ENCODE measurements at regions not wholly inside any gene's neighbourhood (a gene's known extent, or its start where the extent isn't known, plus 50 kb on each side); places are given as distances from the start of the nearest gene placed in this dataset.
"Not testable (repeated sequence)": the region's sequence is repeated elsewhere in the genome, so short reads cannot be mapped to it uniquely, and the experiment has no call there.

DNA sequence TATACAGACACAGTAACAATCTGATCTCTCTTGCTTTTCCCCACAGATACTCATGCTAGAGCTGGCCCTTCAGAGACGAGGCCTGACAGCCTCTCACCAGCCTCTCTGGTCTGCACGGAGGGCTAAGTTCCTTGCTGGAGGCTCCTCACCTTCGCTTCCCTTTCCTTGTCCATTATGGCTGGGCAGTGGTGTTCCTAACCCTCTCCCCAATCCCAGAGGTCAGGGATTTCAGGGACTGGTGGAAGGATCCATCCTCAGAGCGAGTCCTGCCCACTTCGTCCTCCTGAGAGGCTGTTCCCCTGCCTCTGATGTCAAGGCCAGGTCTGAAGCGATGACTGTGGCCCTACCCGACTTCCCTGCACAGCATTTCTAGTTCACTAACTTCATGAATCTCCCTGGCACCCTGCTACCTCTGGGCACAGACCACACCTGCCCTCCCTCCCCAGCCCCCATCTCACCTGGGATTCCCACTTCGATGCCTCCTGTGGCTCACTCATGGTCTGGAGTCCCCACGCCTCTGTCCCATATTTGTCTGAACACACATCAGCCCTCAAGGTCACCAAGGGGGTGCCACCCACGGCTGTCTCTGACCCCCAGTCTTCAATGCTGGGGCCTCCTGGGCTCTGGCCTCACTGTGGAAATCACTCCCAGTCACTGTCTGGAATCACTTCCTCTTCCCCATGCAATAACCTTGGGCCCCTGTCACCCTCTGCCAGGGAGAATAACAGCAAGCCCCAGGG, 124.9 kb upstream of the PRR20G start:
- Histone ChIP-seq H3K4me3 (ENCODE audit: low read depth, low read length) (no peak overlapping the region), H3K36me3 (ENCODE audit: control insufficient read depth, insufficient read depth, low read length) (no peaks in the 10 kb centered on the region), H3K27ac (ENCODE audit: low read depth, low read length) (no peak overlapping the region), H3K27me3 (ENCODE audit: control insufficient read depth, insufficient read depth, low read length) (no peaks in the 10 kb centered on the region), H3K9me3 (ENCODE audit: control insufficient read depth, insufficient read depth, low read length) (no peaks in the 10 kb centered on the region), H3K4me1 (ENCODE audit: control insufficient read depth, insufficient read depth, low read length) (peaks cover 10% of the 10 kb centered on the region)
- 91% methylated on average over 10 of the region's 10 CpGs for WGBS (ENCODE audit: insufficient coverage)
- no peak for DNase-seq (ENCODE audit: low read depth in 4 of 6, low spot score in 6 of 6)

DNA sequence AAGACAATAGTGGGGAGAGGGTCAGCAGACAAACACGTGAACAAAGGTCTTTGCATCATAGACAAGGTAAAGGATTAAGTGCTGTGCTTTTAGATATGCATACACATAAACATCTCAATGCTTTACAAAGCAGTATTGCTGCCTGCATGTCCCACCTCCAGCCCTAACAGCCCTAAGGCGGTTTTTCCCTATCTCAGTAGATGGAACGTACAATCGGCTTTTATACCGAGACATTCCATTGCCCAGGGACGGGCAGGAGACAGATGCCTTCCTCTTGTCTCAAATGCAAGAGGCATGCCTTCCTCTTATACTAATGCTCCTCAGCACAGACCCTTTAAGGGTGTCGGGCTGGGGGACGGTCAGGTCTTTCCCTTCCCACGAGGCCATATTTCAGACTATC, 124.0 kb upstream of the PRR20G start:
- H3K4me1 ChIP-seq (ENCODE audit: control insufficient read depth, insufficient read depth, low read length), result peaks cover 11% of the 10 kb centered on the region

DNA sequence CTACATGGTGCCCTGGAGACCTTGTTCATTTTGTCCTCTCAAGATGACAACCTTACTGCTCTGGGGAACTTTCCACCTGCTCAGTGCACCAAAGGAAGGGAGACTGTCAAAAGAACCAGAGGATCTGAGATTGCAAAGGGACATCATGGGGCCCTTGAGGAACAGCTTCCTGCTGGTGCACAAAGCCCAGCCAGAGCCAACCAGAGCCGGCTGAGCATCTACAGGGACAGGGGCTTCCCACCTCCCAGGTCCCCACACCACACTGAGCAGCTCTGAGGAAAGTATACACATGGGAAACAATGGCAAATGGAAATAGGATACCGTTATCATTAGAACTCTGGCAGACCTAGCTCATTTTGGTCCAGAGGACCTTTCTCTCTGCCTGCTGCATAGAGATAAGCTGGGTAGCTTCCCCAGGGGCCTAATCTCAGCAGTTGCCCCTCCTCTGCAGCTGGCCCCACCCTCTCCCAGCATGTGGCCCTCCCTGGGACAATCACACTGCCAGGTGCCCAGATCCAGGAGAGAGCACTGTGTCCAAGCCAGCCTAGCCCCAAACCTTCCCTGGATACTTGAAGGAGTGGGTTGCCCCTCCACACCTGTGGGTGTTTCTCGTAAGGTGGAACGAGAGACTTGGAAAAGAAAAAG, 123.4 kb upstream of the PRR20G start:
- H3K36me3 ChIP-seq (ENCODE audit: control insufficient read depth, insufficient read depth, low read length), result no peaks in the 10 kb centered on the region
- H3K9me3 ChIP-seq (ENCODE audit: control insufficient read depth, insufficient read depth, low read length), result no peaks in the 10 kb centered on the region
- H3K27ac ChIP-seq (ENCODE audit: low read depth, low read length), result no peak overlapping the region
- 64% methylated on average over 2 of the region's 4 CpGs for WGBS (ENCODE audit: insufficient coverage)
- DNase-seq (ENCODE audit: low read depth in 4 of 6, low spot score in 6 of 6), result no peak
- peaks cover 11% of the 10 kb centered on the region for H3K4me1 ChIP-seq (ENCODE audit: control insufficient read depth, insufficient read depth, low read length)
- no peaks in the 10 kb centered on the region for H3K27me3 ChIP-seq (ENCODE audit: control insufficient read depth, insufficient read depth, low read length)
- H3K4me3 ChIP-seq (ENCODE audit: low read depth, low read length), result no peak overlapping the region

More for the DNA sequence above, 124.0 kb upstream of the PRR20G start:
- H3K27me3 ChIP-seq (ENCODE audit: control insufficient read depth, insufficient read depth, low read length); DNase-seq (ENCODE audit: low read depth in 4 of 6, low spot score in 6 of 6); H3K9me3 ChIP-seq (ENCODE audit: control insufficient read depth, insufficient read depth, low read length); H3K27ac ChIP-seq (ENCODE audit: low read depth, low read length); H3K36me3 ChIP-seq (ENCODE audit: control insufficient read depth, insufficient read depth, low read length); H3K4me3 ChIP-seq (ENCODE audit: low read depth, low read length): not testable (repeated sequence)
- 38% methylated on average over 4 of the region's 9 CpGs for WGBS (ENCODE audit: insufficient coverage)

DNA sequence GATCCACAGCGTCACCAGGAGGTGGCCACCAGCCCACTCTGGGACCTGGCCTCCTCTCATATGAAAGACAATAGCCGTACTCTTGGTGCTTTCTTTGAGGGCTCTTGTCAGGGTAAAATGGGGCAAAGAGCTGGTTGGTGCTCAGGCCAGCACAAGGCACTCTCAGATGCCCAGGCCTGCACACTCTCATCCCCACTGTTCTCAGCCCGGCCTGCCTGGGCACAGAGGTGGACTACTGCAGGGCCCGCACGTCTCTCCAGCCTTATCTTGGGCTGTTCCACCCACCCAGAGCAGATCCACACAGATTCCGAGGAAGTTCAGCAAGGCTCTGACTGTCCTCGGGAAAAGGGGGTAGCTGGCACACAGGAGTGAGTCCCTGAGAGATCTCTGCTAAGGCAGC, 122.8 kb upstream of the PRR20G start:
- Histone ChIP-seq H3K4me1 (ENCODE audit: control insufficient read depth, insufficient read depth, low read length) (peaks cover 11% of the 10 kb centered on the region), H3K27ac (ENCODE audit: low read depth, low read length) (no peak overlapping the region), H3K36me3 (ENCODE audit: control insufficient read depth, insufficient read depth, low read length) (no peaks in the 10 kb centered on the region), H3K9me3 (ENCODE audit: control insufficient read depth, insufficient read depth, low read length) (no peaks in the 10 kb centered on the region), H3K27me3 (ENCODE audit: control insufficient read depth, insufficient read depth, low read length) (no peaks in the 10 kb centered on the region), H3K4me3 (ENCODE audit: low read depth, low read length) (no peak overlapping the region)
- WGBS (ENCODE audit: insufficient coverage), result 96% methylated on average over 6 of the region's 7 CpGs
- DNase-seq (ENCODE audit: low read depth in 4 of 6, low spot score in 6 of 6), result no peak

DNA sequence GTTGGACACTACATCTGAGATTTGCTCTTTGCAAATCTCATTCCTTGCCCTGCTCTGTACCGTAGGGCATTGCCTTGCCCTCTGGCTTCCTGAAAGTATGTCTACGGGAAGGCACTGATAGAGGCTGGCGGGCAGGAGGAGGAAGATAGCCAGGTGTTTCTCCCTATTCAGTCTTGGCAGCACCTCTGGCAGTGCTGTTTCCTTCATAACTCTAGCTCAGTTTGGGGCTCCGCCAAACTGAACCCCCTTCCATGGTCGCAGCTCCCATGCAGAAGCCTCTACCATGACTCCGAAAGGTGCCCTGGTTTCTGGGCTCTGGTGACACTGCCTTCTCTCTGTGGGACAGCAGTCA, 122.3 kb upstream of the PRR20G start:
- H3K9me3 ChIP-seq (ENCODE audit: control insufficient read depth, insufficient read depth, low read length), result no peaks in the 10 kb centered on the region
- H3K4me1 ChIP-seq (ENCODE audit: control insufficient read depth, insufficient read depth, low read length), result peaks cover 11% of the 10 kb centered on the region
- DNase-seq (ENCODE audit: low read depth in 4 of 6, low spot score in 6 of 6), result no peak
- 94% methylated on average over 6 of the region's 6 CpGs for WGBS (ENCODE audit: insufficient coverage)
- no peaks in the 10 kb centered on the region for H3K27me3 ChIP-seq (ENCODE audit: control insufficient read depth, insufficient read depth, low read length)
- no peak overlapping the region for H3K27ac ChIP-seq (ENCODE audit: low read depth, low read length)
- no peaks in the 10 kb centered on the region for H3K36me3 ChIP-seq (ENCODE audit: control insufficient read depth, insufficient read depth, low read length)
- H3K4me3 ChIP-seq (ENCODE audit: low read depth, low read length), result no peak overlapping the region

DNA sequence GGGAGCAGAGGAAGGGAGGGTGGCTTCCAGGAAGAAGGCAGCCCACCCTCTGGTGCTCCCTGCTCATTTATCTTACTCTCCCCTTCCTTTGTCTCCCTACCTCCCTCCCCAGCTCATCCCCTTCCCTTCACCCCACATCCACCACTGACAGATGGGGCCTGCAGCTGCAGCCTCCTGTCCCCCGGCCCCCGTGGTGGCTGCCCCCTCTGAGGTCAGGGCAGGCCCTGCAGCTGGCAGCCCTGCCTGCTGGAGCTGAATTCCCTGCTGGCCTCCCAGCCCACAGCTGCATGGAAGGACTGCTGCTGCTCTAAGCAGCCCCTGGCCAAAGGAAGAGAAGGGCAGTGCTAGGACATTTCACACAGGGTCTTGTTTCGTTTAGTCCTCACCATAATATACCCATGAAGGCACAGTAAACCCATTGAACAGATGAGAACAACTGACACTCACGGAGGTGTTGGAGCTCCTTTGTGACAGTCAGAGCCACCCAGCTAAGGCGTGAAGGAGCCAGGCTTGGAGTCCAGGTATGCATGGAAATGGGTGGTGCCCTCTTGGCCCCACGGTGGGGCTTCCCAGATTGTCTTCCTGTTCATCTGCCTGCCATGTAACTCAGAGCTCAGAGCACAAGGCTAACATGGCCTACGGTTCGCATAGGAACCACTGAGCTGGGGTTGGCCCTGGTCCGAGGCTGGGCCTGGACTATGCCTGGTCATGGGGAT, 121.7 kb upstream of the PRR20G start:
- no peaks in the 10 kb centered on the region for H3K27me3 ChIP-seq (ENCODE audit: control insufficient read depth, insufficient read depth, low read length)
- DNase-seq (ENCODE audit: low read depth in 4 of 6, low spot score in 6 of 6), result no peak

DNA sequence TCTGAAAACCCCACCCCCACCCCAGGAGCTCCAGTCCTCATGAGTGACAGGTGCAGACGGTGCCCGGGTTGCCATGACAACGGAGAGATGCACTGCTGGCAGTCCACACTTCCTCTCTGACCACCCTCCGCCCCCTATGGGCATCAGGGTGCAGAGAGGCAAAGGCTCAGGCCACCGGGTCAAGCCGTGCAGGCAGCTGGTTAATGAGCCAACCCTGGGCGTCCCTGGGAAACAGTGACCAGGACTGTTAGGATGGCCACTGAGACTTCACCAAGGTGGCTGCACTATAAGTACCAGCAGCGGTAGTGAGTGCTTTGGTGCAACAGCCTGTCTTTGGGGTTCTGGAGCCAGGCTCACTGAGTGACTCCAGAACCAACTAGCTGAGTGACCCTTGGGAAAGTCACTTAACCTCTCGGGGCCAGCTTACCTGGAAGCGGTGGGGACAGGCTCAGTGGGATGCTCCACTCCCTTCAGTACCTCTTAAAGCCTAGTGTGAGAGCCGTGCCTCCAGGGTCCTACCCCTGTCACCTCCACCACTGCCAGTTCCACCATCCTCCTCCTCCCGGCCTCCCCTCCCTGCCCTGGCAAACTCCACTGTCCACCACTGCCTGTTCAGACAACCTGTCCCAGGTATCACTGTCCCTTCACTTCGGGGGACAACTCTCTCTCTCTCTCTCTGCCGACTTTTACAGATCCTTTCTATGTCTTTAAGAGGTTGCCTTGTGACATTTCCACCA, 121.0 kb upstream of the PRR20G start:
- no peak overlapping the region for H3K4me3 ChIP-seq (ENCODE audit: low read depth, low read length)
- peaks cover 19% of the 10 kb centered on the region for H3K4me1 ChIP-seq (ENCODE audit: control insufficient read depth, insufficient read depth, low read length)
- no peak overlapping the region for H3K27ac ChIP-seq (ENCODE audit: low read depth, low read length)
- no peaks in the 10 kb centered on the region for H3K9me3 ChIP-seq (ENCODE audit: control insufficient read depth, insufficient read depth, low read length)
- no peaks in the 10 kb centered on the region for H3K36me3 ChIP-seq (ENCODE audit: control insufficient read depth, insufficient read depth, low read length)
- 56% methylated on average over 11 of the region's 14 CpGs for WGBS (ENCODE audit: insufficient coverage)
- H3K27me3 ChIP-seq (ENCODE audit: control insufficient read depth, insufficient read depth, low read length), result no peaks in the 10 kb centered on the region
- DNase-seq (ENCODE audit: low read depth in 4 of 6, low spot score in 6 of 6), result peak in 1 of 6 donors; percentile 70

More for the DNA sequence above, 121.7 kb upstream of the PRR20G start:
- no peak overlapping the region for H3K27ac ChIP-seq (ENCODE audit: low read depth, low read length)
- H3K4me1 ChIP-seq (ENCODE audit: control insufficient read depth, insufficient read depth, low read length), result peaks cover 17% of the 10 kb centered on the region
- no peaks in the 10 kb centered on the region for H3K9me3 ChIP-seq (ENCODE audit: control insufficient read depth, insufficient read depth, low read length)
- H3K36me3 ChIP-seq (ENCODE audit: control insufficient read depth, insufficient read depth, low read length), result no peaks in the 10 kb centered on the region
- H3K4me3 ChIP-seq (ENCODE audit: low read depth, low read length), result no peak overlapping the region
- 76% methylated on average over 8 of the region's 9 CpGs for WGBS (ENCODE audit: insufficient coverage)

DNA sequence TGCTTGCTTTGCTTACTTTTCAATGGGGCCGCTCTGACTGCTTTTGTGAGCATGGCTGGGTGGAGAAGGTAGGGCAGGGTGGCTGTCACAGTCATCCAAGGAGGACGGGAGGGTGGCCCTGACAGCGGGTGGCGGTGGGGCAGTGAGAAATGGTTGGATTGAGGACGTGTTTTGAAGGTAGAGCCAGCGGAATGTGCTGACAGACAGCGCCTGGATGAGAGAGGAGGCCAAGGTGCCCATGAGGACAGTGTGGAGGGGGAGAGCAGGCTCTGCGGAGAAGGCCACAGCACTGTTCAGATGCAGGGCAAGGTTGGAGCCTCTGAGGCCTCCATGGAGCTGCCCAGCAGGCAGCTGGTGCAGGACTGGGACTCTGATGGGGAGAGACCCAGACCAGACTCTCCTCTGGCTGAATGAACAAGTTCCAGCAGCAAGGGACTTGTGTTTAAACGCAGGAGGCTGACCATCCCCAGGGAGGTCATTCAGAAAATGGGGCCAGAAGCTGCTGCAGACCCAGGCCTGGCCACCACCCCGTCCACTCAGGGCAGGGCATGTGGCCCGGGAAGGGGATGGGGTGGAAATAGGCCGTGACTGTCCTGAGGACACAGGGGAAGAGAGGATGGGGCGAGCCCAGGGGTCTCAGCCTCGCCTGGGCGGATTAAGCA, 120.3 kb upstream of the PRR20G start:
- no peaks in the 10 kb centered on the region for H3K36me3 ChIP-seq (ENCODE audit: control insufficient read depth, insufficient read depth, low read length)
- WGBS (ENCODE audit: insufficient coverage), result 69% methylated on average over 9 of the region's 15 CpGs
- H3K27ac ChIP-seq (ENCODE audit: low read depth, low read length), result no peak overlapping the region
- no peak overlapping the region for H3K4me3 ChIP-seq (ENCODE audit: low read depth, low read length)
- peaks cover 19% of the 10 kb centered on the region for H3K4me1 ChIP-seq (ENCODE audit: control insufficient read depth, insufficient read depth, low read length)
- H3K27me3 ChIP-seq (ENCODE audit: control insufficient read depth, insufficient read depth, low read length), result no peaks in the 10 kb centered on the region
- H3K9me3 ChIP-seq (ENCODE audit: control insufficient read depth, insufficient read depth, low read length), result no peaks in the 10 kb centered on the region
- no peak for DNase-seq (ENCODE audit: low read depth in 4 of 6, low spot score in 6 of 6)
